Hepatocyte (in vitro differentiated cells): ENCODE measurements at regions not wholly inside any gene's neighbourhood (a gene's known extent, or its start where the extent isn't known, plus 50 kb on each side); places are given as distances from the start of the nearest gene placed in this dataset.

Experiments used
- EZH2 ChIP-seq: fragments of 200-600 bp; sonication (generic); IDR thresholded peaks from 2 replicates; pipeline ENCODE4 v1.6.1; 2016; ENCODE audit warnings: antibody characterized with exemption, mild to moderate bottlenecking, borderline replicate concordance
- TF ChIP-seq, protein P1 (sequence below): fragments of 200-600 bp; sonication (generic); IDR thresholded peaks from 2 replicates; pipeline ENCODE4 v1.5.1; 2016; ENCODE audit warnings: antibody characterized with exemption, mild to moderate bottlenecking; ENCODE audit not compliant: poor library complexity

DNA sequence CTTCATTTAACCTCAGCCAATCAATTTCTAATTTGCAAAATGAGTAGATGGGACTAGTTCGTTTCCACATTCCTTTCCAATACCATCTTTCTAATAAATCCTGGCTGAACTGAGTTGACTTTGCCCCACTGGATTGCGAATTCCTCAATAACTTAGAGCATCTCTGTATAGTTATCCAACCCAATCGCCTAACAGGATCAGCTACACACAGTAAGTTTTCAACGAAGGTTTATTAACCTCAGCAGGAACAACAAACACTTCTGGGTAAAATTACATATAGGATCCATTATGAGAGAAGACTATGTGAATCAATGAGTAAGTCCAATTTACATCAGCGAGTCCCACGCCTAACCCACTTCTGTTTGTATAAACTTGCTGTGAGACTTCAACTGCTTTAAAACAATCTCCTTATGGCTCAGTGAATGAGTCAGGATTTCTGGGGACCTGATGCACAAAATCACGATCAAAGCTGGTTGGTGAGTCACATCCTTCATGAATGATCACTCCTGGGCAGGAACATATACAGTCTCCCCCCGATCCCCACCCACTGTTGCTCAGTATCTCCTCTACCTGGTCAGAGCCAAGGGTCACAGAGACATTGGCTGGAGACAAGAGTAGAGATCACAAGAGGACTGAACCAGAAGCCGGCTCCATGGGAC is 142.8 kb downstream of the EDEM1 start:
- TF ChIP-seq, protein P1, sequence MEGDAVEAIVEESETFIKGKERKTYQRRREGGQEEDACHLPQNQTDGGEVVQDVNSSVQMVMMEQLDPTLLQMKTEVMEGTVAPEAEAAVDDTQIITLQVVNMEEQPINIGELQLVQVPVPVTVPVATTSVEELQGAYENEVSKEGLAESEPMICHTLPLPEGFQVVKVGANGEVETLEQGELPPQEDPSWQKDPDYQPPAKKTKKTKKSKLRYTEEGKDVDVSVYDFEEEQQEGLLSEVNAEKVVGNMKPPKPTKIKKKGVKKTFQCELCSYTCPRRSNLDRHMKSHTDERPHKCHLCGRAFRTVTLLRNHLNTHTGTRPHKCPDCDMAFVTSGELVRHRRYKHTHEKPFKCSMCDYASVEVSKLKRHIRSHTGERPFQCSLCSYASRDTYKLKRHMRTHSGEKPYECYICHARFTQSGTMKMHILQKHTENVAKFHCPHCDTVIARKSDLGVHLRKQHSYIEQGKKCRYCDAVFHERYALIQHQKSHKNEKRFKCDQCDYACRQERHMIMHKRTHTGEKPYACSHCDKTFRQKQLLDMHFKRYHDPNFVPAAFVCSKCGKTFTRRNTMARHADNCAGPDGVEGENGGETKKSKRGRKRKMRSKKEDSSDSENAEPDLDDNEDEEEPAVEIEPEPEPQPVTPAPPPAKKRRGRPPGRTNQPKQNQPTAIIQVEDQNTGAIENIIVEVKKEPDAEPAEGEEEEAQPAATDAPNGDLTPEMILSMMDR, result no peak
- no peak for TF ChIP-seq EZH2
